Cardiac fibroblast (primary cell): ENCODE measurements at regions not wholly inside any gene's neighbourhood (a gene's known extent, or its start where the extent isn't known, plus 50 kb on each side); places are given as distances from the start of the nearest gene placed in this dataset.

Experiments
- DNase-seq, 2 donors: peaks; one replicate each; pipeline versions ENCODE4 v3.0.0 to v3.0.0-alpha.2; 2010; ENCODE audit warnings: low read depth in 2 of 2
- H3K4me3 ChIP-seq, 2 donors: replicated peaks in 1 of 2; 1 replicate in 1 of 2; 2 replicates in 1 of 2; pipeline ENCODE4 v1.5.1; 2011; ENCODE audit warnings: low read depth in 2 of 2, low read length in 2 of 2, mild to moderate bottlenecking in 2 of 2, moderate library complexity in 1 of 2
- CTCF ChIP-seq: IDR thresholded peaks from one replicate; pipeline ENCODE4 v1.5.1; 2011; ENCODE audit warnings: low read depth, mild to moderate bottlenecking, low read length, inconsistent platforms

GRCh38 chr3:59408047-59408624, 358.3 kb upstream of the CFAP20DC start:
- TF ChIP-seq CTCF = no peak
- DNase-seq = no peak
- no peak overlapping the region for H3K4me3 ChIP-seq

- no peak for TF ChIP-seq CTCF
Measured at GRCh38 chr3:59407425-59407824, 357.6 kb upstream of the CFAP20DC start.

GRCh38 chr3:59406943-59407342, 357.1 kb upstream of the CFAP20DC start:
- no peak for TF ChIP-seq CTCF
- H3K4me3 ChIP-seq = no peak overlapping the region
- DNase-seq = no peak

More at GRCh38 chr3:59407425-59407824, 357.6 kb upstream of the CFAP20DC start:
- DNase-seq = no peak
- H3K4me3 ChIP-seq = no peak overlapping the region

- no peak overlapping the region for H3K4me3 ChIP-seq
- no peak for TF ChIP-seq CTCF
- DNase-seq = no peak
Measured at GRCh38 chr3:59404851-59405250, 355.0 kb upstream of the CFAP20DC start.

- no peak for DNase-seq
- TF ChIP-seq CTCF = no peak
- H3K4me3 ChIP-seq = no peak overlapping the region
Measured at GRCh38 chr3:59404064-59404463, 354.2 kb upstream of the CFAP20DC start.

- TF ChIP-seq CTCF = no peak
- no peak overlapping the region for H3K4me3 ChIP-seq
- DNase-seq = no peak
Measured at GRCh38 chr3:59401924-59402323, 352.1 kb upstream of the CFAP20DC start.

- no peak overlapping the region for H3K4me3 ChIP-seq
- no peak for DNase-seq
- no peak for TF ChIP-seq CTCF
Measured at GRCh38 chr3:59392116-59392515, 342.3 kb upstream of the CFAP20DC start.
